Kidney epithelial cell (primary cell): ENCODE measurements at regions not wholly inside any gene's neighbourhood (a gene's known extent, or its start where the extent isn't known, plus 50 kb on each side); places are given as distances from the start of the nearest gene placed in this dataset.

Experiments used
- DNase-seq: peaks from one replicate; pipeline ENCODE4 v3.0.0-alpha.2; 2010; ENCODE audit warnings: low read depth
- H3K27me3 ChIP-seq: 2 replicates; pipeline ENCODE4 v1.6.0; 2011; ENCODE audit warnings: low read length; ENCODE audit not compliant: control insufficient read depth, insufficient read depth
- H3K36me3 ChIP-seq: 2 replicates; pipeline ENCODE4 v1.5.1; 2011; ENCODE audit warnings: low read length; ENCODE audit not compliant: control insufficient read depth, insufficient read depth
- H3K4me3 ChIP-seq: 2 replicates; pipeline ENCODE4 v1.5.1; 2011; ENCODE audit warnings: low read depth, mild to moderate bottlenecking, control low read depth, low read length
- TF ChIP-seq, protein P1 (sequence below): IDR thresholded peaks from 2 replicates; pipeline ENCODE4 v1.5.1; 2011; ENCODE audit warnings: mild to moderate bottlenecking, moderate library complexity, low read length, control low read depth, inconsistent platforms; ENCODE audit not compliant: insufficient read depth, poor library complexity, severe bottlenecking

DNA sequence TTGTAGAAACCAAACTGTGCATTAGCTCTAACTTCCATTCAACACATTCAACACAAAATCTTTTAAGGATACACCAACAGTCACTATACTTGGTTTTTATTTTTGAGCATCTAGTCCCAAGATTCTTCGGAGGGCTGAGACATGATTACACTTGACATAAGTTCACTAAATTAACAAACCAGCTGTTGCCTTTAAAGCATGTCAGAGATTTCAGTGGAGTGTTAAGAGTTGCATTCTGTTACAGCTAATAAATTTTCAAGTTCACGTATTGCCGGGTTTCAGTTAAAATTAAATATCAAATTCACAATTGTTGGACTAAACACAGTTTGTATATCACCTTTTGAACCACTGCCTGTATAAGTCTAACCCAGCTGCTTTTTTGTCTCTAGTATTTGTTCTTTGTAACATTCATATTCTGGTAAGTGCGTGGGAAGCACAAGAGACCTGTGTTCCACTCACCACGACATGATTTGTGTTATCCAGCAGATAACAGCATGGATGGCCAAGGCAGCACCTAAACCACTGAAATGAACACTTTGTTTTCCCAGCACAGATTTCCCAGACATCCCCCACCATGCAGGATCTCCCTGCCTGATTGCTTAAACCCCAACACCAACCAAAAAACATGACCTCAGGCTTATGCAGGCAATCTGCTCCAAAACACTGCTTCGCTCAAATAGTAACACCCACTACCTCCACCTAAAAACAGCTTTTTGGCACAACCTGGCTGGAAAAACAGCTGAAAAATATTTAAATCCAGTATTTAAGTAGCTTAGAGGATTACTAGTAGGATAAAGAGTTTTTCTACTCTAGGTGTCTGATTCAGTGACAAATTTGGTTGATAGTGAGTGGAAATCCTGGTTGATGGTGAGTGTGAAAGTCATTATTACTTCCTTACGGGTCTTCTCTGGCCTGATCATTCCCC lies 286.5 kb upstream of the NT5E start:
- no peak for DNase-seq
- Histone ChIP-seq H3K36me3 (no peaks in the 10 kb centered on the region), H3K27me3 (no peaks in the 10 kb centered on the region), H3K4me3 (no peak overlapping the region)
- TF ChIP-seq, protein P1, sequence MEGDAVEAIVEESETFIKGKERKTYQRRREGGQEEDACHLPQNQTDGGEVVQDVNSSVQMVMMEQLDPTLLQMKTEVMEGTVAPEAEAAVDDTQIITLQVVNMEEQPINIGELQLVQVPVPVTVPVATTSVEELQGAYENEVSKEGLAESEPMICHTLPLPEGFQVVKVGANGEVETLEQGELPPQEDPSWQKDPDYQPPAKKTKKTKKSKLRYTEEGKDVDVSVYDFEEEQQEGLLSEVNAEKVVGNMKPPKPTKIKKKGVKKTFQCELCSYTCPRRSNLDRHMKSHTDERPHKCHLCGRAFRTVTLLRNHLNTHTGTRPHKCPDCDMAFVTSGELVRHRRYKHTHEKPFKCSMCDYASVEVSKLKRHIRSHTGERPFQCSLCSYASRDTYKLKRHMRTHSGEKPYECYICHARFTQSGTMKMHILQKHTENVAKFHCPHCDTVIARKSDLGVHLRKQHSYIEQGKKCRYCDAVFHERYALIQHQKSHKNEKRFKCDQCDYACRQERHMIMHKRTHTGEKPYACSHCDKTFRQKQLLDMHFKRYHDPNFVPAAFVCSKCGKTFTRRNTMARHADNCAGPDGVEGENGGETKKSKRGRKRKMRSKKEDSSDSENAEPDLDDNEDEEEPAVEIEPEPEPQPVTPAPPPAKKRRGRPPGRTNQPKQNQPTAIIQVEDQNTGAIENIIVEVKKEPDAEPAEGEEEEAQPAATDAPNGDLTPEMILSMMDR, result no peak

DNA sequence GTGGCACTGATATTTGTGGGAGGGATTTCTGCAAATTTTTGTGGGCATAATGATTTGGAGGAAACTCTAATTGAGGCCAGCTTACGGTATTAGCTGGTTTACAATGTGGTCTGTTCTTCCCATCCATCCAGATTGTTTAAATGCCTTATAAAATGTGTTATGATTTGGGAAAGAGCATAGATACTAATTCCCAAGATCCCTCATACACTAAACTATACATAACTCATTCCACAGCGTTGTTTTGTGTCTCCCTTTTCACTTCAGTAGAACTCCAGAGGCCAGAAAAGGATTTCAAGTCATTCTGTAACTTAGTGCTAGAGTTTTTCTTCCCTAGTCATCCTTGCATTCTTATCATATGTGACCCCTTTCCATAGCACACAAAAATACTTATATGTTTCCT lies 292.6 kb upstream of the NT5E start:
- no peaks in the 10 kb centered on the region for H3K27me3 ChIP-seq
- no peak for DNase-seq
- H3K36me3 ChIP-seq, result no peaks in the 10 kb centered on the region
- TF ChIP-seq, protein P1, result no peak
- no peak overlapping the region for H3K4me3 ChIP-seq

DNA sequence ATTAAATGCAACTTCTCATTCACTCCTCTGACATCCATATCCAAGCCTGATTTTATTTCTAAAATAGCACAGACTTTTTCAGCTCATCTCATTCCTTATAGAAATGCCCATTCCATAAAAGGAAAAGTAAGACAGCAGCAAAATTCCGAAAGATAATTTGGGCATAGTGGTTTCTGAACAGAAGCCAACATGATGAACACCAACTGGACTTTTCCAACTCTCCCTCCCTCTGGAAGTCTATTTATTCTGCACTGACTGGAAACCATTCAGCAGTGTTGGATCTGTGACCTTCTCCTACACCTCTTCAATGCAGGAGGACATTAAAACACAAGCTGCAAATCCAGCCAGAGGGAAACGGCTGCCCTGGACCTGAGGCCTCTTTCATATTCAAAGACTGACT lies 306.2 kb upstream of the NT5E start:
- Histone ChIP-seq H3K27me3 (no peaks in the 10 kb centered on the region), H3K36me3 (no peaks in the 10 kb centered on the region), H3K4me3 (no peak overlapping the region)
- TF ChIP-seq, protein P1, result no peak
- DNase-seq, result no peak

DNA sequence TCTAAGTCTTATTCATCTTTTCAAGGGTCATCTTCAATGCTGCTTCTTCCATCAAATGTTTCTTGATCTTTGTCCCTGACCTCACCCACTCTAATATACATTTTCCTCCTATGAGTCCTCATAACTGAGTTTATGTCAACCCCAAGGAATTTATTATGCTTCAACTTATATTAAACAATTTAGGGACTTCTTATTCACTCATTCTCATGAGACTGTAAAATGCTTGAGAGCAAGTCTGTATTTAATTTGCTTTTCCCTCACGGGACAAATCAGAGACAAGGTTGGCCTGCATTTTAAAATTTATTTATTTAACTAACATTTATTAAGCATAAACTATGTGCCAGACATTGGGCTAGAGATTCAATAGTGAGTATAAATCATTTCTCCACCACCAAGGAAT lies 312.0 kb upstream of the NT5E start:
- H3K27me3 ChIP-seq, result no peaks in the 10 kb centered on the region
- no peak for DNase-seq
- H3K36me3 ChIP-seq, result no peaks in the 10 kb centered on the region
- TF ChIP-seq, protein P1, result no peak
- H3K4me3 ChIP-seq, result no peak overlapping the region

DNA sequence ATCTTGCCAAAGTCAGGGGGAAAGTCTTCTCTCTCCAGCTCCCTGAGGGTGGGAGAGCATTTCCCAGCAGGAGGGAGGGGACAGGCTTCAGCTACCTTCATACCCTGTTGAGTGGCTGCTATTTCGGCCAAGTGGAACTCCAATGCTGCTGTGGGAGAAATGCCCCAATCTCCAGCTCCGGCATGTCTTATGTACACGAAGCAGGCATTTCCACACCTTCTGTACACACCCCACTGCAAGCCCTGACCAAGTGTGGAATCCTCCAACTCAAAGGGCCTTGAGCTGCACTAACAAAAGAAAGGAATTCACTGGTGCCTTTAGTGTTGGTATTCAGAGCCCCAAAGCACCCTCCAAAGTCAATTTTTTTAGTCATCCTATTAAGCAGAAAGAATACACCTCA lies 313.6 kb upstream of the NT5E start:
- H3K36me3 ChIP-seq, result no peaks in the 10 kb centered on the region
- H3K4me3 ChIP-seq, result no peak overlapping the region
- no peaks in the 10 kb centered on the region for H3K27me3 ChIP-seq
- DNase-seq, result no peak
- TF ChIP-seq, protein P1, result no peak
